ENCODE measurements at regions not wholly inside any gene's neighbourhood (a gene's known extent, or its start where the extent isn't known, plus 50 kb on each side); places are given as distances from the start of the nearest gene placed in this dataset.

DNA sequence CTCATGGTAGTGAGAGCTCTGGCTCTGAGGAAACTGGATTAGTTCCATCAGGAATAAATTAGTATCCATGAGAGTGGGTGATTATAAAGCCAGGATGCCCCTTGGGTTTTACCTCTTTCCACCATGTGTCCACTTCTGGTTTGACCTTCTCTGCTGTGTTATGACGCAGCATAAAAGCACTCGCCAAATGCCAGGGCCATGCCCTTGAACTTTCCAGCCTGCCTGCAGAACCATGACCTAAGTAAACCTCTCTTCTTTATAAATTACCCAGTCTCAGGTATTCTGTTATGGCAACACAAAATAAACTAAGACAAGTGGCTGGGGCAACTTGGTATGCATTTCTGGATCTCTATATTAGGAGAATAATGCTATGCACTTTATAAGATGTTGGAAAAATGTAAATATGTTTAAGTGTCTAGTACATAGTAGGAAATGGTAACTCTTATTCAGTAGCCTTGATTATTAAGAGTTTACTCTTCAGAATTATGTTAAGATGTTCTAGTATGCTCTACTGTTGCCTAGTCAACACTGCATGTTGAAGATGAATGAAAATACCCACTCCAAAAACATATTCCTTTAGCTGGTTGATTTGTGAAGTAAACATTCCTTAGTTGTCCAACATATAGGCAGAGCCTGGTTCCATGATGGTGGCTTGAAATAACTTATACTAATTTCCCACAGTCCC lies 455.6 kb upstream of the TMPO start:
- no peak for DNase-seq (ENCODE audit: low read depth, low spot score)

DNA sequence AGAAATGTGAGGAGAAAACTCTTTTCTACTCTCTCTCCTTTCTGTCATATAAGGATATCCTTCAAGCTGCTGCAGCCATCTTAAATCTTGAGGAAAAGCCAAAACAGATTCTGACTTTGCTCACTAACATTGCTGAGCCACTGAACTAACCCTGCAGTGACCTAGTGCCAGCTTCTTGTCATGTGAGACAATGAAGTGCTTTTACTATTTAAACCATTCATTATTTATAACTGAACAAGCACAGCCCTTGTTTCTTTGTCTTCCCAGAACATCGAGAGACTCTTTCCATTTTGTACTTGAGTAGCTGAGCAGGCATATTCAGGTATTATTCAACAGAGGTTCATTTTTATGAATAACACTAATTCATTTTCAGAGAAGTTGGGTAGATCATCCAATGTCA lies 455.0 kb upstream of the TMPO start:
- no peak for DNase-seq (ENCODE audit: low read depth, low spot score)

DNA sequence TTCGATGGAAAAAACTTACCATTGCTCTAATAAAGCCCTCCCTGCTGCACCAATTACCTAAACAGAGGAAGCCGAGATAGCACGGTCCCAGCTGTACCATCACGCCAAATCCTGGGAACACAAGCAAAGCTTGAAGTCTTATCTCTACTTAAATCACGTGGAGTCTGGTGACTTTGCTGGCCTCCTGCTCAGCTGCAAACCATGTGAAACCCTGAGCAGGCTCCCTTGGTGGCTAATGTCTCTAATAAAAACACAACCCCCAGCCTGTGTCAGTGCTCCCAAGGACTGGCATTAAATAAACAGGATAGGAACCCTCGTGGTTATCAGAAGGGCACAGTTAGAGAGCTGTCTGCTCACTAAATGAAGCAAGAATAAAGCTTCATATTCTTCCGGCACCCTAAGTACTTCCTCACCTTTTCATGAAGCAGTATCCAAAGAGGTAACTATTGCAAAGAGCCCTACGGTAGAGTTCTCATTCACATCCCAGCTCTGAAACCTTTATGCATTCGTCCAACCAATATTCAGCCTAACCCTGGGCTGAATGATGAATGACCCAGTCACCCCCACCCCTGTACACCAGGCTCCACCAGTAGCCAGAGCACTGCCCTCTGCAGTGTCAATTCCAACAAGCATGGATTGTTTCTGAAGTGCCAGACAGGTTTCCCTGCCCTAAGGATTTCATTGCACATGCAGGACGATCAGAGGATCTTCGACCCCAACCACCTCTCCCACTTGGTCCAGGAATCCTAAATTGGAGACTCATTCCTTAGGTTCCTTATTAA lies 452.7 kb upstream of the TMPO start:
- no peak for DNase-seq (ENCODE audit: low read depth, low spot score)

DNA sequence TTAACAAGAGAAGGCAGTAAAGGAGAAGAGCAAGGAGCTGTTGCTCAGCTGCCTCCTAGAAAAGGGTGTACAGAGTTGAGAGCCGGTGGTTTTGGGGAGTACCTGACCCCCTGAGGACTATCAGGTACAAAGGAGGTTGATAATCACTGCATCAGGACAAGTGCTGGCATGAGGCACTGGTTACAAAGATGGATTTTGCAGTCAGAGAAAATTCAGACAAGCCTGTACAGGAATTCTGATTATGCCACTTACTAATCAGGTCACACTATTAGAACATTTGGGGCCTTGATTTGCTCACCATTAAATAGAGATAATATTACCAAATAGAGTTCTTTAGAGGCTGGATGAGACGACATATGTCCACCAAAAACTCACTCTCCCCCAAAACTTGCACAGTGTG lies 450.9 kb upstream of the TMPO start:
- no peak for DNase-seq (ENCODE audit: low read depth, low spot score)

DNA sequence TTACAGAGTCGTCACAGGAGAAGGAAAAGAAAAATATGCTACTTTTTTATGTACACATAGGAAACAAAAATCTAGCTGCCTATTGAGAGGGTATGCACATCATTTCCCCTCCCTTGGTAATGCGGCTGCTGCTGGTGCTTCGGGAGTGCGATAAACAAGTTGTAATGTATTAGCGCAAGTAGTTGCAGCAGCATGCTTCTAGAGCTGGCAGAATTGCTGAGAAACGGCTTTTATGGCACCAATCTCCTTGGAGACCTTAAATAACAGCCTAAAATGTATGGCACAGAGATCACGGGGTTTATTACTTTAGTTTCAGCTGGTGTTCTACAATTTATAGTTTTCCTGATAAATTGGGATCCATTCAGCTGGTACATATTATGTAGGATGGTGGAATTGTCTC lies 447.6 kb upstream of the TMPO start:
- no peak for DNase-seq (ENCODE audit: low read depth, low spot score)

DNA sequence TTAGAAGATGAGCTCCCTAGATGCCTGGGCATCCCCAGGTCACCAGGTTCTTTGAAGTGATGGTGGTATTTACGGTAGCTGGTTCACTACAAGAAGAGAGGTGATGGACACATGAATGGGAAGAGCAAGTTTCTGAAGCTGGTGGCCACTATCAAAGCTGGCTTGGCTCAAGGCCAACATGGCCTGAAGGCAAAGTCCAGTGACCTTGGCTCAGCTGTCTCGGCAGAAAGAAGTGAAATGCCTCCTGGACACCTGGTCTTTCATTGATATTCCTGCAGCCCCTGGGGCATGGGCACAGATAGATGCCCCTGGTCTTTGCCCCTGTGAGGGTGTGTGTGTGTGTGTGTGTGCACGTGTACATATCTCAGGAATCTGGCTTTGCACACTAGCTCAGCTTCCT lies 441.8 kb upstream of the TMPO start:
- no peak for DNase-seq (ENCODE audit: low read depth, low spot score)

DNA sequence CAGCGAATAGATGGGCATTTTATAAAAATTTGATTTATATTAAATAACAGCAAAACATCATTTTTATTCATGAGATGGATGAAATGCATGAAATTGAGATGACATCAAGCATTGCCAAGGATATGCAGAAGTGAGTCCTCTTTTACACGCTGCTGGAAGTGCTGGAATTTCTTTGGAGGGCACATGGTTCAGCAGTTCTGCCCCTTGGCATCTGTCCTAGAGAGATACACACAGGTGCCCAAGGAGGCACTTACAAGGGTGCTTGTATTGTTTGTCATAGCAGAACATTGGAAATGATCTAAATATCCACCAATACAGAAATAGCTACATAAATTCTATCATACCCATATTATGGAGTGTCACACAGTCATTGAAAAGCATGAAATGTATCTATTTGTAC lies 441.1 kb upstream of the TMPO start:
- DNase-seq (ENCODE audit: low read depth, low spot score), result no peak

DNA sequence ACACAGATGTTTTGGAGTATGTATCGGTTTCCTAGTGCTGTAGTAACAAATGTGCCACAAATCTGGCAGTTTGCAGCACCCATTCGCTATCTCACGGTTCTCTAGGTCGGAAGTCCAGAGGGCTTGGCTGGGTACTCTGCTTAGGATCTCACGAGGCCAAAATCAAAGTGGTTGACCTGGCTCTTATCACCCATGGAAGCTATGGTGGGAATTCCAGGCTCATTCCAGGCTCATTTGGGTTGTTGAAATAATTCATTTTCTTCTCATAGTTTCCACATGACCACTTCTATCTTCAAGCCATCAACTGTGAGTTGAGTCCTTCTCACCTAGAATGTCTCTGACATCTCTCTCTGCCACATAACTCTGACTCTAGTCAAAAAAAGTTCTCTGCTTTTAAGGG lies 431.0 kb upstream of the TMPO start:
- no peak for DNase-seq (ENCODE audit: low read depth, low spot score)

DNA sequence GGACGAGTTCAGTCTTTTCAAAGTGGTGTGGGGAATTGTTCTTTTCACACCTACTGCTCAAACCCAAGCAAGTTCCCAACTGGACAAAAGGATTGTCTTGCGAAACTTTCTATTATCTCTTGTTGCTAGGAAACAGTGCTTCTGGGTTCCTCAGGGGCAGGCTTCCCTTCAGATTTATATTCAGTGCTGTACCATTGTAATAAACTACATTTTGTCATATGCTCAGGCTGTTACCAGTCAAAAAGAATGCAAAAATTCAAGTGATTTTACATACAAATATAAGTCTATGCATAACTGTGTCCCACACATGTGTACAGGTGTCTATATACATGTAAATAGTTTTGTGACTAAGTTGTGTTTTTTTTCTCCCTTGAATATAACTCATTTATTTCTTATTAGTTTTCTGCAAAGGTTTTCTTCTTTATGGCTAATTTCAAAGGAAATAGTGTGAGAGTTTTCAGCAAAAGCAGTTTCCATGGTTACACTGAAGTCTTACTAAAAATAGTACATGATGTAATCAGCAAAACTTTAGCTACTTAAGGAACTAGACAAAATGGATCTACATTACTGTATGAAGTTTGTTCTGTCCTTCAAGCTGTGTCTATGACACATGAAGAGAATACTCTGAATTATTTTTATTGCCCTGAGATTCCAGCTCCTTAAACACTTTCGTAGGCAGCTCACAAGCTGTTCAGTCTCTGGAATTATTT lies 430.2 kb upstream of the TMPO start:
- no peak for DNase-seq (ENCODE audit: low read depth, low spot score)

DNA sequence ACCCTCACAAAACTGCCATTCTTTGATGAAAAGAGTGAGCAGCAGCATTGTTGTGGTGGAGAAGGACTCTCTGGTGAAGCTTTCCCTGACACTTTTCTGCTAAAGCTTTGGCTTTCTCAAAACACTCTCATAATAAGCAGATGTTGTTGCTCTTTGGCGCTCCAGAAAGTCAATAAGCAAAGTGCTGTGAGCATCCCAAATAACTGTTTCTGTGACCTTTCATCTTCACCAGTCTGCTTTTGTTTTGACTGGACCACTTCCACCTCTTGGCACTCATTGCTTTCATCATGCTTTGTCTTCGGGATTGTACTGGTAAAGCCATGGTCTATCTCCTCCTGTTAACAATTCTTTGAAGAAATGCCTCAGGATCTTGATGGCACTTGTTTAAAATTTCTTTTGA lies 424.7 kb upstream of the TMPO start:
- no peak for DNase-seq (ENCODE audit: low read depth, low spot score)

DNA sequence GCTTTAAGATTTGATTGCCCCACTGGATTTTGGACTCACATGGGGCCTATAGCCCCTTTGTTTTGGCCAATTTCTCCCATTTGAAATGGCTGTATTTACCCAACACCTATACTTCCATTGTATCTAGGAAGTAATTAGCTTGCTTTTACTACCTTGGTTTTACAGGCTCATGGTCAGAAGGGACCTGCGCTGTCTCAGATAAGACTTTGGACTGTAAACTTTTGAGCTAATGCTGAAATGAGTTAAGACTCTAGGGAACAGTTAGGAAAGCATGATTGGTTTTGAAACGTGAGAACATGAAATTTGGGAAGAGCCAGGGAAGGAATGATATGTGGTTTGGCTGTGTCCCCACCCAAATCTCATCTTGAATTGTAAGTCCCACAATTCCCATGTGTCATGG lies 419.0 kb upstream of the TMPO start:
- DNase-seq (ENCODE audit: low read depth, low spot score), result no peak

DNA sequence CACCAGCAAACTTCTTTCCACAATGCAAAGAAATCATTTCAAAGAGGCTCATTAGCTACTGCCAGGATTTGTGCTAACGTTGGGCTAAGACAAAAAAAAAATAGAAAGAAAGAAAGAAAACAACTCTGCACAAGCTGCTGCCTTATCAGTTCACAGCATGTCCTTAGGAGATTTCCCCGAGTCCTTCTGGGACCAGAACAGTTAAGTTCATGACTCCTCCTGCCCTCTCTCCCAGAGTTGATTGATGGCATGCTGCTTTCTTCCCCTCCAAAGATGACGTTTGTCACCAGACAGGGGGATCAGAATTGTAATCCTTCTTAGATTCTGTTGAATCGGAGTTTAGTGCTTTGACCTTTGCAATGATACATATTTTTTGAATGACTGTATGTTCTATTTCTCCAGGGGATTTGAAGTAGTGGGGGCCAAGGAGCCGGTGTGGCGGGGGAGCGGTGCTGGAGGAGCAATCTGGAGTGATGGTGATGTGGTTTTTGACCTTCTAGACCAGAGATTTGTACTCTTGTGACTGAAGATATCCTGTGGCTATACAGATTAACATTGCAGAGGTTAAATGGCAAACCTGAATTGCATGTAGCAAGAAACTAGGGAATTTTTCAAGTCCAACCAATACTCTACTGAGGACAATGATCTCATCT lies 409.2 kb upstream of the TMPO start:
- DNase-seq (ENCODE audit: low read depth, low spot score), result no peak

DNA sequence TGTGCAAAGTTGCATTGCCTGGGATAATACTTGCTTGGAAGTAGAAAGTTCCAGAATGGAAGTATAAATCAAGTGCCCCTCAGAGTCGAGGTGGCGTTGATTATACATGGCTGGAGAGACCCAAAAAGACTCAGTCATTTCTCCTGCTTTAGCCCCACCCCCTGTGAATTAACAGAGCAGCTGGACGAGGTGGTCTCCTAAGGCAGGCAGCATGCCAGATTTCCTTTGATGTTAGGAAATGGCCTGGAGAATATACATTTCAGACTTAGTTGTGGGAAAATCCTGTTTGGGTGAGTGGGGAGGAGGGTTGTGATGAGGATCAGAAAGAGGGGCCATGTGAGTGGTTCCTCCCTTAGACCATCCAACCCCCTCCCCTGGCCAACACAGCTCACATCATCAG lies 406.1 kb upstream of the TMPO start:
- no peak for DNase-seq (ENCODE audit: low read depth, low spot score)

DNA sequence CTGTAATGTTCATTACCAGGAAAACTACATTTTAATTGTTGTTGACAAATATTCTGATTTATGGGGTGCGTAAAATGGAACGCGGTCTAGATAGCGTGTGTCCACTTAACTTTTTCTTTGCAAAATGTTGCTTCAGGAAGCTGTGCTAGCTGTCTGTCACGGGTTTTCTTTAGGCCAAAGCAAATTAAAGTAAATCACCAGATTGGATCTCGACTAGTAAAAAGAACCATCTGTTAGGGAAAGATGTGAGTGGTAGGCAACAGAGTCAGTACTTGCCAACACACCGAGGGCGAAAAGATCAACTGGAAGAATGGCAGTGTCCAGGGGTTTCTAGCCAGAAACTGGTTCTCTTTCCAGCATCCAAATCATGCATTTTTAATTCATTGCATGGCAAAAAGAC lies 404.9 kb upstream of the TMPO start:
- no peak for DNase-seq (ENCODE audit: low read depth, low spot score)

DNA sequence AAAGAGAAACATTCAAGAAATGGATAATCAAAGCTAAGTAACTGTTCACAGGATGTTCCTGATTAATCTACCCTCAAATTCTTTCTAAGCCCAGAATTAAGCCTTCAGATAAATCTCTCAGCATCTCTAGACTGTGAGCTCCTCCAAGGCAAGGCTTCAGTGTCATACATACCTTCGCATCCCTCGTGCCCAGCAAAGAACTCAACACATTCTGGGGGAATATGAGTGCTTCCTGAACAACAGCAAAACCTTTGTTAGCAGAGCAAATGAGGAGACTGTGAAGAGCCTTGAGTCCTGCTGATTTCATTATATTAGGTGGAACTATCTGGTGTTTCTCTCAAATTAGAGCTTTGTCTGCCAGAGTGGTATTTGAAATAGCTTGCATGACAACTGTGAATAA lies 401.8 kb upstream of the TMPO start:
- DNase-seq (ENCODE audit: low read depth, low spot score), result no peak

DNA sequence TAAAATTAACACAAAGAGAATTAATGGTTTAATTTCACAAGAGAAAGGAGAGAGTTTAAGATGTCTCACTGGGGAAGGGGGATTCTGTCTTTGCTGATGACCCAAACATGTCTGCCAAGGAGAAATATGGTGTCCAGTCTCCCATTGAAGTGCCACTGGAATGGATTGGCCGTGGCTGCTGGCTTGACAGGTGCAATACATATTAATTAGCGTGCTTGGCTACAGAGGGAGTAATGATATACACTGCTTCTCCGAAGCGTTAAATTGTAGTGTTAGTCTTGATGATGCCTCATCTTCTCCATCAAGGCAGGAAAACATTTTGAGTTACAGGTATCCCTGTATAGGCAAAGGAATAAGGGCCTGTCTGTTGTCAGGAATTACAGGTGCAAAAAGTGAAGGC lies 393.4 kb upstream of the TMPO start:
- no peak for DNase-seq (ENCODE audit: low read depth, low spot score)

DNA sequence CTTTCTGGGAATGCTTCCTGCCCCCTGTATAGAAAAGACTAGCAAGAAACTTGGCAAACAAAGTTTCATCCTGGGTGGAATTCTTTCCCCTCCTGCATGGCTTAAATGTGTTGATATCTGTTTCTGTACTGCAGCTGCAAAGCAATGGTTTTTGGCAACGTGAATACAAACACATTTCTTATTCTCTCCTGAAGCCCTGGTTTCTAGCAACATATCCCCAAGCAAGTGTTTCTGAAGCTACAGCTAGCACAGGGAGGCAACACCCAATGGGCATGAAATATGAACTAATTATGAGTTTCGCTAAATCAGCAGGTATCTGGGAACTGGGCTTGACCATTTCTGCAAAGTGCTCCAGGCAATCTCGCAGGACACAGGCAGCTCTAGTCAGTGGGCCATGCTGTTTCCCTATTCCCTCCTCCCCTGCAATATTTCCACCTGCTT lies 392.3 kb upstream of the TMPO start:
- no peak for DNase-seq (ENCODE audit: low read depth, low spot score)

DNA sequence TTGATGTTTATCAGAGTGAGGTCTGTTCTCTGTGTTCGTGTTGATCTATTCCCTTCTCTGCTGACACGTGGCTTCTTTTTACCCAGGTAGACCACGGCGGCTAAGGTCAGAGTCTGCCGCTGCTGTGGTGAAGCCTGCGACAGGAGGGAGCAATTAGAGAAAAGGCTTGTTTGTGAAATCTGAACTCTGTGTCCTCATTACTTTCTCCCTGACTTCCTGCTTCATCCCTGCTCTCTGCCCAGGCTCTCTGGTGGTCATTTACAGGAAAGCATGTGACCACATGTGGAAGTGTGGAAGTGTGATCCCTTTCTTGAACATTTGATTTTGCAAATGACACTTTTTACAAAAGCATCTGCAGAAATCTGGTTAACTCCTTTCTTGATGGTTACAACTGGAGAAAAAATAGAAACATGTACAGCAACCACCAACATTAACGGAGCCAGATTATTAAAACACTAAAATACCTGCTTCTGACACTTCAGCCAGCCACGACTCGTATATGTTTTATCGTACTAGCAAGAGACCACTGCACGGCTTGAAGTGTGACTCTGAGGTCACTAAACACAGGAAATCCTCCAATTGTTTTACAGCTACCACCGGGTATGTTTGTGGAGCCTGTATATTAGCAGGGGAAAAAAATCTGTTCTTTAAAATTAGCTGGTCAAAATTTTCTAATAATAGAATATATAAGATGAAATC lies 388.6 kb upstream of the TMPO start:
- DNase-seq (ENCODE audit: low read depth, low spot score), result no peak

DNA sequence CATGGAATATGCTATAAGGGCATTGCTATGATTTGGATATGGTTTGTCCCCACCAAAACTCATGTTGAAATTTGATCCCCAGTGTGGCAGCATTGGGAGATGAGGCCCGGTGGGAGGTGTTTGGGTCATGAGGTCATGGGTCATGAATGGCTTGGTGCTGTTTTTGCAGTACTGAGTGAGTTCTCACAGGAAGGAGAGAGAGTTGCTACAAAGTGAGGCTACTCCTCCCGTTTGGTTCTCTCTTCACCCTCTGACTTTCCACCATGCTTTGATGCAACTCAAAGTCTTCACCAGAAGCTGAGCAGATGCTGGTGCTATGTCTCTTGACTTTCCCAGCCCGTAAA lies 388.1 kb upstream of the TMPO start:
- DNase-seq (ENCODE audit: low read depth, low spot score), result no peak

DNA sequence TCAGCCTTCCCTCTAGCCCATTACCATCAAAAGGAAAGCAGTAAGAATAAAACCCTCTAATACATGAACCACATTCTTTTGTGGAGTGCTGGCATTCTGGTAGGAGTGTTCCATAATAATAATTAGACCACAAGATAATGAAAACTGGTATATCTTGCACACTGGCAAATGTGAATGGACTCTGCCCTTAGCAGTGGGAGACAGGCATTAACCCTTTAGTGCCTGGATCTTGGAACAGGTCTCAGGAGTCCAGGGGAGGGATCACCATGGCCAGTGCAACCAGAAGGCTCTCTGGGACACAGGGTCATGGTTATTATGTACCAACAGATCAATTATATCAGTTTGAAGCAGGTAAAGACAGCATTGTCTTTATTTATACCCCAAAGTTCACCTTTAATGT lies 387.5 kb upstream of the TMPO start:
- no peak for DNase-seq (ENCODE audit: low read depth, low spot score)

DNA sequence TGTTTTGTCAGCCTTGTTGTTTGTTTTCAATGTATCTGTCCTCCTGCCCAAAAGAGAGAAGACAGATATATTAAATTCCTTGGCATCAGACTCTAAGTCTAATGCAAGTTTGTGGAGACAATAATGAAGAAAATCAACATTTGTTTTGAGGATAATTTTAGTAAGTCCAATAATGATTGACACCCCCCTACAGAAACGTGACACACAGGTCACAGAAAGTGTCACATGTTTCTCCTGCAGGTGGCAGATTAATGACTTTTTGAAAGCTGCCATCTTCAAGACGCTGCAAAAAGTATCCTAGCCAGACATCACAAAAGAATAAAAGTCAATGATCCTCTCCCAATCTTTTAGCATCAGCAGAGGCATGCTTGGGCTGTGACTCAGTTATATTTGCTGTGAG lies 378.8 kb upstream of the TMPO start:
- DNase-seq (ENCODE audit: low read depth, low spot score), result no peak

DNA sequence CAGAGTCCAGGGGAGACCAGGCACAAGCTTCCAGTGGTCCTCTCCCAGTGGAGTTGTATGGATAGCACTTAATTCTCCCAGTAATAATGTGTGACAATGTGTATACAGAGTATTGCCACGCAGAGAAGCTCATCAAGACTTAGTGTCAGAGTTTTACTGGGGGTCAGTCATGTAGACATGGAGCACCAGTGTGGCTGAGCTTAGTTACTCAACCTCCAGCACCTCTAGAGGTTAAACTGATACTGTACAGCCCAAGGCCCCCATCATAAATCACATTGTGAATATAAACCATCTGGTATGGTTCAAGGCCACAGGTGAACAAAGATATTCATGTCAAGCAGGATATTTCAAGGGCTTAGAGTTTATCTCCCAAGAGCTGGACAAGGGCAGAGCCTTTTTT lies 378.1 kb upstream of the TMPO start:
- no peak for DNase-seq (ENCODE audit: low read depth, low spot score)

Measured in smooth muscle cell of the brain vasculature (primary cell).